GM18499 (cell line): ENCODE measurements at regions not wholly inside any gene's neighbourhood (a gene's known extent, or its start where the extent isn't known, plus 50 kb on each side); places are given as distances from the start of the nearest gene placed in this dataset.

Experiments used
- ATAC-seq: cut with Tn5 transposase; IDR thresholded peaks from one replicate; pipeline ENCODE4 v1.9.1; 2021; ENCODE audit warnings: moderate number of reproducible peaks; ENCODE audit not compliant: insufficient read depth, unreplicated experiment

- ATAC-seq, result no peak
These were observed 210.3 kb downstream of the GLI2 start for GRCh38 chr2:120945832-120946499.

GRCh38 chr2:120947327-120947726 lies 211.7 kb downstream of the GLI2 start:
- ATAC-seq, result no peak

GRCh38 chr2:120947982-120948661 lies 212.5 kb downstream of the GLI2 start:
- no peak for ATAC-seq

- no peak for ATAC-seq
These were observed 213.0 kb downstream of the GLI2 start for GRCh38 chr2:120948662-120949011.

- ATAC-seq, result no peak
These were observed 213.6 kb downstream of the GLI2 start for GRCh38 chr2:120949027-120949956.

- no peak for ATAC-seq
These were observed 214.4 kb downstream of the GLI2 start for GRCh38 chr2:120949957-120950590.

GRCh38 chr2:120951693-120952092 lies 216.0 kb downstream of the GLI2 start:
- ATAC-seq, result no peak

- no peak for ATAC-seq
These were observed 216.7 kb downstream of the GLI2 start for GRCh38 chr2:120952318-120952717.

- no peak for ATAC-seq
These were observed 217.5 kb downstream of the GLI2 start for GRCh38 chr2:120953066-120953756.

GRCh38 chr2:120953843-120954584 lies 218.3 kb downstream of the GLI2 start:
- ATAC-seq, result no peak

- ATAC-seq, result no peak
These were observed 219.3 kb downstream of the GLI2 start for GRCh38 chr2:120954939-120955338.

GRCh38 chr2:120955427-120955826 lies 219.8 kb downstream of the GLI2 start:
- no peak for ATAC-seq

- no peak for ATAC-seq
These were observed 221.0 kb downstream of the GLI2 start for GRCh38 chr2:120956486-120957156.

- no peak for ATAC-seq
These were observed 222.2 kb downstream of the GLI2 start for GRCh38 chr2:120957905-120958304.

- ATAC-seq, result no peak
These were observed 223.1 kb downstream of the GLI2 start for GRCh38 chr2:120958623-120959366.

- no peak for ATAC-seq
These were observed 223.8 kb downstream of the GLI2 start for GRCh38 chr2:120959426-120959825.

- no peak for ATAC-seq
These were observed 225.2 kb downstream of the GLI2 start for GRCh38 chr2:120960770-120961366.

- no peak for ATAC-seq
These were observed 225.7 kb downstream of the GLI2 start for GRCh38 chr2:120961396-120961795.
